Amygdala (tissue), 56 donors: ENCODE measurements at regions not wholly inside any gene's neighbourhood (a gene's known extent, or its start where the extent isn't known, plus 50 kb on each side); places are given as distances from the start of the nearest gene placed in this dataset.

Experiments
- DNase-seq, 56 donors: peaks; one replicate each; lab custom pipeline; 2025; lab: John Stamatoyannopoulos, UW

DNA sequence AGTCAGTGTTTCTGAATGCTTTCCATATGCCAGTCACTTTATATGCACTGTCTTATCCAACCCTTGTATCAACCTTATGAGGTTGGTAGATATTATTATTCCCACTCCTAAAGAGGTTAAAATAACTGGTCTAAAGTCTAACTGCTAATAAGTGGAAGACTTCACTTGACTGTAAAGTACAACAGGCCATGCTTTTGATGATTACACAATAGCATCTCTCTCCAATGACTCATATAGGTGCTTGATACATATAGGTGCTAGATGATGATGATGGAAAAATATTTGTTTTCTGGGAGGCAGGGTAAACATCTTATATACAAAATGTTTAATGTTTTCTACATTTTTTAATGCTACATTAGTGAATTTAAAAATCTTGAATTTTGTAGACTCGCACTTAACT, 75.9 kb upstream of the NR3C1 start:
- DNase-seq: no peak

DNA sequence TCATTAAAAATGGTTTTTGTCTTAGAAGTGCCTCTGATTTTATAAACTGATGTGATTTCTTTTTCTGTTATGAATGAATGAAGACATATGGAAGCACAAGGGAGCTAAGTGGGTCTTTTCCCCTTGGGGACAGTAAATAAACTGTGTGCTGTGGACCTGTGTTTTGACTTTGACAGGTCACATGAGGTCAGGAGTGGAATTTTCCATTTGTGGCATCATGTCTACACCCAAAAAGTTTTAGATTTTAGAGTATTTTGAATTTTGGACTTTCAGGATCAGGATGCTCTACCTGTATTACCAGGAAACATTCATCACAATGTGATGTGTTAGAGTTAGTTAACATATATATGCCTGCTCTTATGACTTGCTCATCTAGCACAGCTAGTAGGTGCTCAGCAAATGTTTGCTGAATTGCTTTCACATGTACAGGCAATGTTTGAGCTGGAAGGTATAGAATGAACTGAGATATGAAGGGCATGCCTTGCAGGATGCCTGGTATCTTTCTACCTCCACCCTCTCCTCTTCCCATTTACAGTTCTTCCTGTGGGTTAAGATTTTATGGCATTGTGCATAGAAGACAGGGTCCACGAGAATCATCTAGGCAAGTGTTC, 73.2 kb upstream of the NR3C1 start:
- DNase-seq: no peak

DNA sequence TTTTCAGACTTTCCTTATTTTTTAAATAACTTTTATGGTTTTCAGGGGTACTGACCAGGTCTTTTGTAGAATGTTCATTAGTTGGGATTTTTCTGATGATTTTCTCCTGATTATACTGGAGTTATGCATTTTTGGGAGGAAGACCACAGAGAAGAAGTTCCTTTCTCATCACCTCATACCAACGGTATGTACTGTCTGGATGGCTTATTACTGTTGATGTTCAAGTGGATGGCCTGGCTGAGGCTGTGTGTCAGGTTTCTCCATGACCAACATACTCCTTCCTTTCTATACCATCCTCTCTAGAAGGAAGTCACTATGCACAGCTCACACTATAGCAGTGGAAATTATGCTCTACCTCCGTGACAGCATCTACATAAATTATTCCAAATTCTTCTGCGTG, 71.1 kb upstream of the NR3C1 start:
- no peak for DNase-seq

DNA sequence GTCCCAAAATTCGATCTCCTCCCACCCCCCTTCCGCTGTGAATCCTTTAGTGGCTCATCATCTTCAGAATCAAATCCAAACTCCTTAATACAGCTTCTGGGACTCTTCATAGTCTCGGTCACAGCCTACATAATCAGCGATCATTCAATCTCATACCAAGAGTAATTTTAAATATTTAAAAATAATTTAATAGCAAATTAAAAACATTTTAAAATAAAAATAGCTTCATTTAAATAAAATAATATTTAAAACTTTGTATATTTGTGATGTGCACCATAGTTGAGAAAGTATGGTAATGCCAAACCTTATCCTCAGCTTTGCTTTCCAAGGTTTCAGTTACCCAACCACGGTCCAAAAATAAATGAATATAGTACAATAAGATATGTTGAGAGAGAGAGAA, 70.0 kb upstream of the NR3C1 start:
- DNase-seq: no peak

DNA sequence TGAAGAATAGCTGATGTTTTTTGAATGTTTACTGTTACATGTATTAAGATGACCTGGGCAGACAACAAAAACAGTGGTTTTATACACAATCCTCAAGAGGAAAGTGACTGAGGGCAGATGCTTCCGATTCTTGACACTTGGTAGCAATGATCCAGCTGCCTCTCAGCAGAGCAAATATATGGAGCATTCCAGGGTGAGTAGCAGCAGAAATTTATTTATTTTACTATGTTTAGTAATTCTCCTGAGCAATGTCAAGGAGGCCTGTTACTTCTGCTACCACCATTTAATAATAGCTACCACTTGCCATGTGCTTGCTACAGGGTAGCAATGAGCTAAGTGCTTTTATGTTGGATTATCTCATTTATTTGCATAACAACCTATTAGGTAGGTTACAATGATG, 69.1 kb upstream of the NR3C1 start:
- no peak for DNase-seq

DNA sequence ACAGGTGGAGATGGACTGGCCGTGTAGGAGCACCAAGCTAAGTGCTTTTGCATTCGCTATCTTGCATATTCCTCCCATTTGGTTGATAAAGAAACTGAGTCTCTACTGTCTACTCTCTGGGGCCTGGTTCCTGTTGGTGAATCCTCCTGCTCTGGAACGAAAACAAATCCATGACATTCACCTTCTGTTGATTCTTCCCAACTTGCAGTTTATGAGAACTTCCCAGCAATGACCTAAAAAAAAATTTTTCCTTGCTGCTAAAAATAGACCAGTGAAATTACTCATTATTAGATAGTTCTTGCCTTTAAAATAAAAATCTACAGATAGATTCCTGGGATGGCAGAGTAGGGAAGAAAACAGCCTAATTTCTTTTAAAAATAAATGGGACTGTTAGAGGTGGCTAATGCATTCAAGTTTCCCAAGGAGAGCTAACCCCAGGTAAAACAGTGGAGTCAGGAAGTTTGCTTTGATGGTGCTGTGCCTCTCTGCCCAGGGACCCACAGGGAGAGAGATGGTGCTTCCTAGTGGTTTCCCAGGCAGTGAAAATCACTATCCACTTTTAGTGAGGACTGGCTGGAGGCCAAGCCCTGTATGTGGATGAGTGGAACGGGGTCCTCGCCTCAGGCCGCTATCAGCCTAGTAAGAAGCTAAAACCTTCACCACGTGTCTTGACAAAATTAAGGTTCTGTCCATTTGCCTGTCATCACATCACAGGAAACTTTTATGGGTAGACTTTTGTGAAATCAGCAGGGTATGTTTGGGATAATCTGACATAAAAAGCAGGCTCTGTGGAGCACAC, 68.4 kb upstream of the NR3C1 start:
- no peak for DNase-seq

DNA sequence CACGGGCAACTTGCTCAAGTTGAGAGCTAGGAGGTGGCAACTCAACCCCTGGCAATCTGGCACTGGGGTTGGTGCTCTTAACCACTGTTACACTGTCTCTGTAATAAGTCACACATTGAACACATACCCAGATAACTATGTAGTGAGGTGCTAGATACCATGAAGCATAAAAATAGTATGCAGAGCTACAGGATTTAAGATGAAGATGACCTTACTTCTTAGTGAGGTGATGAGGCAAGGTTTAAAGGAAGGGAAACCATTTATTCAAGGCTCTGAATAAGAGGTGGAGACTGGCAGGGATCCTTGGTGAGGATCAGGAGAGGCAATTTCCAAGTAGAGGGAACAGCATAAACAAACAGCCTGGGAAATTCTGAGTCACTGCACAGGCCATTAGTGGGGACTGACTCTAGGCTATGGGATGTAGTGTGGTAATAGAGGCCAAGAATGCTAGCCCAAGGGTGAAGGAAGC, 67.6 kb upstream of the NR3C1 start:
- no peak for DNase-seq

DNA sequence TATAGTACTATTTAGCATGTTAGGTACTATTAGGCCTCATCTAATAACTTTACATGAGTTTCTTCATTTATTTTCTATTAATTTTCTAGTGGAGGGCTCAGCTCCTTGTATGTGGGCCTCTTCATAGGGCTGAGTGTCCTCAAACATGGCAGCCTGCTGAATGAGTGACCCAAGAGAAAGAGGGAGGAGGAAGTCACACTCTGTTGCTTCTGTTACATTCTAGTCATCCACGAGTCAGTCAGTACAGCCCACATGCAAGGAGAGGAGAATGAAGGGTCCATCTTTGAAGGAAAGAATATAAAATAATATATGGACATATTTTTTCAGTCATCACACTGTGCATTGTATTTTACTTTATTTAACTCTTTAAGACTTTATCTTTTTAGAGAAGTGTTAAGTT, 66.6 kb upstream of the NR3C1 start:
- DNase-seq: no peak

DNA sequence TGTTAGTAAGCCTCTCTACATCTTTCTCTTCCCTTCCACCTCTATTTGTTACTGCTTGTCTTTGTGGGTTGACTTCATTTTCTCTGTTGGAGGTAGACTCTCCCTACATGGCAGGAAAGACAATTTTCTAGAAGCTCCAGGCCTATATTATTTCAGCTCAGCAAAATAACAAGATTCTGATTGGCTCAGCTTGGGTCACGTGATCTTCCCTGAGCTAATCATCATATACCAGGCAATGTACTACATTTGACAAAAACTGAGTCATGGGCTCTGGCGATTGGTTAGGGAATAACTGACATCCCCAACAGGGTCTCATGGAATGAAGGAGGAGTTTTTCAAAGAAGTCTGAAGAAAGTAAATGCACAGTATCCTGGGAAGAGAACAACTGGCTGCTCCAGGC, 65.6 kb upstream of the NR3C1 start:
- DNase-seq: no peak

DNA sequence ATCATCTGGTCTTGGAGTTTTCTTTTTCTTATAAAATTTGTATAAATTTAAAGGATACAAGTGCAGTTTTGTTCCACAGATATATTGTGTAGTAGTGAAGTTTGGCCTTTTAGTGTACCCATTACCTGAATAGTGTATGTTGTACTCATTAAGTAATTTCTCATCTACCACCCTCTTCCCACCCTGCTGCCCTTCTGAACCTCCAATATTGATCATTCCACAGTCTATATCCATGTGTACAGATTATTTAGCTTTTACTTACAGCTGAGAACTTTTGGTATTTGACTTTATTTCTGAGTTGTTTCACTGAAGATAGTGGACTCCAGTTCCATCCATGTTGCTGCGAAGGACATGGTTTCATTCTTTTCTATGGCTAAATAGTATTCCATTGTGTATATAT, 63.1 kb upstream of the NR3C1 start:
- DNase-seq: no peak

DNA sequence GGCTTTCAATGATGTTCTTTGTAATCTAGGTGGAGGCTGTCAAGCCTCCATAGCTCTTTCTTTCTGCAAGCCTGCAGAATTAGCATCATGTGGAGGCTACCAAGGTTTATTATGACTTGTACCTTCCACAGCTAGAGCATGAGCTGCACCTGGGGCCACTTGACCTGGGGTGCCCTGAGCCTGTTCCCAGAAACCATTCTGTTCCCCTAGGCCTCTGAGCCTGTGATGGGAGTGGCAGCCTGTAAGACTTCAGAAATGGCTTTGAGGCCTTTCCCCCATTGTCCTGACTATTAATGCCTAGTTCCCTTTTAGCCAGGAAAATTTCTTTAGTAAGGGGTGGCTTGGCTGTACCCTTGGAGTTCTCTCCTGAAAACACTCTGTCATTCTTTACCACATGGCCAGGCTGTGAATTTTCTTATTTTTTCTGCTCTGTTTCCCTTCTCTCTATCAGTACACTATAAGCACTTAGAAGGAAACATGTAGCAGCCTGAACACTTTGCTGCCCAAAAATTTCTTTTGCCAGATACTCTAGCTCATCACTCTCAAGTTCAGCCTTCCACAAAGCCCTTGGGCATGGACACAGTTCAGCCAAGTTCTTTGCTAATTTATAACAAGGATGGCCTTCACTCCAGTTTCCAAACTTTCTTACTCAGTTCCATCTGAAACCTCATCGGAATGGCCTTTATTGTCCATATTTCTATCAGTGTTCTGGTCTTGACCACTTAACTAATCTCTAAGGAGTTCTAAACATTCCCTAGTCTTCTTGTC, 61.4 kb upstream of the NR3C1 start:
- no peak for DNase-seq

DNA sequence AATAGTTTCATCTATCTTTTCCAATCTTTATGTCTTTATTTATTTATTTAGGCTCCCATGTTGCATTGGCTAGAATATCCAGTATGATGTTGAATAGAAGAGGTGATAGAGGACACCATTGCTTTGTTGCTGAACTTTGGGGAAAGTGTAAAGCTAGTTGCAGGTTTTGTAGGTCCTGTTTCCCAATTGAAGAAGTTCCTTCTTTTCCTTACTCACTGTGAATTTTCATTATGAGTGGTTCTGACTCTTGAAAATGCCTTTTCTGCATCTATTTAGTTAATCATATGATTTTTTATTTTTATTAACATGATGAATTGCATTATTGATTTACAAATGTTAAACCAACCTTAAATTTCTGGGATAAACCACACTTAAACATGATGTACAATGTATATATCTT, 58.9 kb upstream of the NR3C1 start:
- no peak for DNase-seq

DNA sequence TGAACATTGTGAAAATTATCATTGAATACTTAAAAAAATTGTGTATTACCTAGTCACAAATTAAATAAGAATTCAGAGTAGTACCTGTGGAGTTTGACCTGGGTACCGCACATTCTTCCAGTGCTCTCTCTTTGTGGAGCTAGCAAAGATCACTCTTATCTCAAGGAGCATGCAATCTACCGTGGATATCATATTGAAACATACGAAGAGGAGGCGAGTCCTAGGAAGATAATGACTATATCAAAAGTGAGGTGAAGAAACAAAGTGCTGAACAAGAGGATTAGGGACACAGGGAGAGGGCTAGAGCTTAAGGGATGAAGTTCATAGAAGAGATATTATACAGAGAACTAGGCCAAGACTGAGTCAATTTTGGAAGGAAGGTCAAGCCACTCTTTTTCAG, 55.9 kb upstream of the NR3C1 start:
- DNase-seq: no peak

DNA sequence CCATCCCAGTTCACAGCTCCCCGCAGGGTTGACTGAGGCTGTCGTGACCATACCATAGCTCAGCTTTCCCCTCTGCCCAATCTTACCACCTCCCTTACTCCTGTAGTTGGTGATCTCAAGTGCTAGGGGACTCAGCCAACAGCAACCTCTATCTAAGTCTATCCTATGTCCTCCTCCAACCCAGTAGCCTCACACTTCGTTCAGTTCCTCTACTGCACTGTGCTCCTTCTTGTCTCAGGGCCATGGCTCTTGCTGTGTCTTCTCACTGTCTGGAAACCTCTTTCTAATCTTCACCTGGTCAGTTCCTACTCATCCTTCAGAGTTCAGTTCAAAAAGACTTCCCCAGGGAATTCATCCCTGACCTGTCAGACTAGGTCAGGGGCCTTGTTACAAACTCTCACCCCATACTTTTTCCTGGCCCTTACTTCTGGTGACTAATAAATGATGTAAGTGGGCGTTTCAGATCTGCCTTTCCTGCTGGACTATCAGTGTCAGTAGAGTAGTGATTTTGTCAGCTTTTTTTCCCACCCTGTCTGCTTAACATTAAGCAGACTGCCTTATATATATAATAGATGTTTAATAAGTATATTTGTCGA, 53.6 kb upstream of the NR3C1 start:
- DNase-seq: no peak

DNA sequence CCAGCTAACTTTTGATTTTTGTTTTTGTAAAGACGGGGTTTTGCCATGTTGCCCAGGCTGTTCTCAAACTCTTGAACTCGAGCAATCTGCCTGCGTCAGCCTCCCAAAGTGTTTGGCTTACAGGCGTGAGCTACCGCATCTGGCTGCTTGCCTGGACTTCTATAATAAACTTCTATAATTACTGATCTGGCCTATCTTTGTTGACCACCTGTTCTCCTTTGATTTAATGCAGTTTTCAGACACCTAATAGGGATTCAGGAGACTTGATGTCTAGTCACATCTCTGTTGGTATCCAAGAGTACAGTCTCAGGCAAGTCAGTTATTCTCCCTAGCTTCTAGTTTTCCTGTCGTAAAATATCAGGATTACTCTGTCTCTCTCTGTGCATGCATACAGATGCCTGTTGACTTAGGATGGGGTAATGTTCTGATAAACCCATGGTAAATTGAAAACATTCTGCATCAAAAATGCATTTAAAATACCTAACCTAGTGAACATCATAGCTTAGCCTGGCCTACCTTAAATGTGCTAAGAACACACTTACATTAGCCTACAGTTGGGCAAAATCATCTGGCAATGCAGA, 51.5 kb upstream of the NR3C1 start:
- no peak for DNase-seq

DNA sequence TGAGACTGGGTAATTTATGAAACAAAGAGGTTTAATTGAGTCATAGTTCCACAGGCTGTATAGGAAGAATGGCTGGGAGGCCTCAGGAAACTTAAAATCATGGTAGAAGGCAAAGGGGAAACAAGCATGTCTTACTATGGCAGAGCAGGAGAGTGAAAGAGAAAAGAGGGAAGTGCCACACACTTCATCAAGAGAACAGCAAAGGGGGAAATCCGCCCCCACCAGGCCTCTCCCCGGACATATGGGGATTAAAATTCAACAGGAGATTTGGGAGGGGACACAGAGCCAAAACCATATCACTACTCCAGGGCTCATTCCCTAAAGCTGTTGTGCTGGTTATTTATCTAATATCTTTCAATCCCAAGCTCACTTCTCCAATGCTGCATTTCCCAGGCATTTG, 50.2 kb upstream of the NR3C1 start:
- no peak for DNase-seq
